ENCODE measurements at regions not wholly inside any gene's neighbourhood (a gene's known extent, or its start where the extent isn't known, plus 50 kb on each side); places are given as distances from the start of the nearest gene placed in this dataset.

DNA sequence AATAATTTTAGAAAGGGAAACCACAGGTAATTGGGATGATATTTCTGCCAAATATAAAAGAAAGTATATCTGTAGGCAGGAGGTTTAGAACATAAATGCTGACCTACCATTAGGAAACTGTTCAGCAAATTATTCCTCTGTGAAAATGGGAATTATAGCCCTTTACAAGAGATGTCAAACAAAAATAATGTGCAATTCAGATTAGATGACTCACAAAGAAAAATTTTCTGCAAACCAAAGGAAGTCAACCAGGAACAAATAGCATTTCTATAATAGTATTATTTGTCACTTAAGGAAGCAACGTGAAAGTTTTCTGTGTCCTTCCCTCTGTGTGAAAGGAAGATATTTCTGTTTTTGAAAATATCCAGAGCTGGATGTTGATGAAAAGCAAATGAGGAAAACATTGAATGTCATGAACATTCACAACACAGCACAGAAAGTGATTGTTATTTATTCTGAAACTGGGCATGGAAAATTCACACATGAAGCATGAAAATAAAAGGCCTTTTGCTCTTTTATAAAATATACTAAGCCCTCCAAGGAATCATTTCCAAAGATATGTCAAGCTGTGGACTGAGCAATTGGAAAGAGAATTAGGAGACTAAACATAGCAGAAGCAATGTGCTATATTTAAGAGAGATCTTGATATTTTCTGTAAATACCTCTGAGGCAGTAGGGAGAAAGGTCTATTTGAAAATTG lies 57.9 kb upstream of the SPHKAP start:
- no peak for TF ChIP-seq CTCF (IDR thresholded peaks at IDR 0.05; ENCODE audit: low read depth, low read length)
- no peak for DNase-seq (ENCODE audit: extremely low read depth, low read depth)
